HCT116 (cell line): ENCODE measurements at regions not wholly inside any gene's neighbourhood (a gene's known extent, or its start where the extent isn't known, plus 50 kb on each side); places are given as distances from the start of the nearest gene placed in this dataset.

ENCODE experiments used
- ATAC-seq: fragments of 200-7000 bp; cut with Tn5 transposase; 2 replicates; pipeline ENCODE4 v1.9.1; 2020; ENCODE audit warnings: mild to moderate bottlenecking, moderate library complexity
- BruUV-seq: library from RNA; stranded (reverse); fragments of 400-500 nt; replicated peaks from 2 replicates; lab custom pipeline; 2021; lab: Mats Ljungman, UMichigan
- CTCF ChIA-PET: fragments of 300-600 bp; sonication (Branson Sonifier 250); formaldehyde crosslinking; loops from one replicate; lab custom pipeline; 2021; ENCODE audit warnings: antibody characterized with exemption; lab: Charles Lee
- POLR2A ChIA-PET: fragments of 300-600, 350-600 bp; sonication (Branson Sonifier 250); formaldehyde crosslinking; loops from one replicate; lab custom pipeline; 2021; ENCODE audit warnings: antibody characterized with exemption; lab: Charles Lee
- RAD21 ChIA-PET, 2 experiments: fragments of 300-600 bp; sonication (Branson Sonifier 250); formaldehyde crosslinking; loops; one replicate each; lab custom pipeline; 2023; ENCODE audit warnings: low total read pairs in 2 of 2; ENCODE audit not compliant: uncharacterized antibody in 2 of 2, unreplicated experiment in 2 of 2, low non-redundant PET in 1 of 2; lab: Charles Lee
- DNase-seq: peaks from one replicate; pipeline ENCODE4 v3.0.0-alpha.2; 2010; ENCODE audit warnings: low read depth, low spot score
- H2AFZ ChIP-seq: fragments of 200-600 bp; shearing (Covaris generic), sonication (generic); 2 replicates; pipeline ENCODE4 v1.6.1; 2017; ENCODE audit warnings: low read depth, mixed run types, mixed read lengths, antibody characterized with exemption, low read length; ENCODE audit not compliant: poor library complexity, severe bottlenecking
- H3K27ac ChIP-seq: 2 replicates; pipeline ENCODE4 v1.5.1; 2012; ENCODE audit warnings: low read depth, low read length
- H3K27me3 ChIP-seq: fragments of 200-600 bp; sonication (generic); 2 replicates; pipeline ENCODE4 v1.6.1; 2016; ENCODE audit warnings: mixed run types, low read length, mixed read lengths; ENCODE audit not compliant: insufficient read depth
- H3K36me3 ChIP-seq, 2 experiments: fragments of 200-500 bp in 1 of 2; fragments of 200-600 bp in 1 of 2; sonication (Bioruptor generic) in 1 of 2; sonication (generic) in 1 of 2; 2 replicates each; pipeline versions ENCODE4 v1.5.1 to v1.6.1; 2014 to 2016; ENCODE audit warnings: low read length in 2 of 2, inconsistent platforms in 1 of 2, mixed read lengths in 1 of 2, mixed run types in 1 of 2; ENCODE audit not compliant: insufficient read depth in 2 of 2, control insufficient read depth in 1 of 2
- H3K4me1 ChIP-seq, 2 experiments: fragments of 200-600 bp in 1 of 2; sonication (generic) in 1 of 2; 2 replicates each; pipeline versions ENCODE4 v1.5.1 to v1.6.1; 2012 to 2017; ENCODE audit warnings: low read length in 2 of 2, inconsistent platforms in 1 of 2, mild to moderate bottlenecking in 1 of 2, mixed read lengths in 1 of 2, mixed run types in 1 of 2, moderate library complexity in 1 of 2; ENCODE audit not compliant: insufficient read depth in 2 of 2, control insufficient read depth in 1 of 2
- H3K4me2 ChIP-seq: fragments of 200-600 bp; sonication (generic); 2 replicates; pipeline ENCODE4 v1.6.1; 2017; ENCODE audit warnings: mixed run types, low read length, mixed read lengths
- H3K4me3 ChIP-seq, 2 experiments: fragments of 200-600 bp in 1 of 2; sonication (generic) in 1 of 2; replicated peaks in 1 of 2; 2 replicates each; pipeline ENCODE4 v1.5.1; 2011 to 2016; ENCODE audit warnings: low read length in 2 of 2, control low read depth in 1 of 2, low read depth in 1 of 2, mild to moderate bottlenecking in 1 of 2, mixed read lengths in 1 of 2, mixed run types in 1 of 2
- H3K79me2 ChIP-seq: fragments of 200-600 bp; sonication (generic); 2 replicates; pipeline ENCODE4 v1.6.1; 2017; ENCODE audit warnings: mild to moderate bottlenecking, mixed run types, low read length, moderate library complexity, mixed read lengths; ENCODE audit not compliant: insufficient read depth
- H3K9ac ChIP-seq: fragments of 200-600 bp; sonication (generic); 2 replicates; pipeline ENCODE4 v1.6.1; 2016; ENCODE audit warnings: low read length, mixed read lengths
- H3K9me2 ChIP-seq: fragments of 200-600 bp; sonication (generic), shearing (Covaris generic); 2 replicates; pipeline ENCODE4 v1.6.1; 2017; ENCODE audit warnings: mixed run types, mild to moderate bottlenecking, moderate library complexity; ENCODE audit not compliant: insufficient read depth
- H3K9me3 ChIP-seq, 2 experiments: fragments of 200-500 bp in 1 of 2; fragments of 200-600 bp in 1 of 2; sonication (Bioruptor generic) in 1 of 2; sonication (generic) in 1 of 2; 2 replicates each; pipeline ENCODE4 v1.6.1; 2014 to 2017; ENCODE audit warnings: low read length in 2 of 2, mixed read lengths in 2 of 2, inconsistent platforms in 1 of 2, low read depth in 1 of 2, mild to moderate bottlenecking in 1 of 2, mixed run types in 1 of 2, moderate library complexity in 1 of 2; ENCODE audit not compliant: control insufficient read depth in 1 of 2, insufficient read depth in 1 of 2
- H4K20me1 ChIP-seq: fragments of 200-600 bp; sonication (generic), shearing (Covaris generic); 2 replicates; pipeline ENCODE4 v1.6.1; 2017; ENCODE audit warnings: mixed run types, mild to moderate bottlenecking, moderate library complexity; ENCODE audit not compliant: insufficient read depth
- EGR1 ChIP-seq: IDR thresholded peaks from 2 replicates; pipeline ENCODE4 v1.6.1; 2012; ENCODE audit warnings: low read depth
- EZH2 ChIP-seq: fragments of 200-600 bp; sonication (generic); IDR thresholded peaks from 2 replicates; pipeline ENCODE4 v1.6.1; 2017; ENCODE audit warnings: antibody characterized with exemption, mixed run types
- EZH2phosphoT487 ChIP-seq: fragments of 200-600 bp; IDR thresholded peaks from 2 replicates; pipeline ENCODE4 v1.6.1; 2018; ENCODE audit warnings: antibody characterized with exemption, borderline replicate concordance
- YY1 ChIP-seq: IDR thresholded peaks from 2 replicates; pipeline ENCODE4 v1.6.1; 2011; ENCODE audit warnings: low read length, low read depth, moderate library complexity, mild to moderate bottlenecking; ENCODE audit not compliant: insufficient replicate concordance; ENCODE audit errors: extremely low read depth
- ZFX ChIP-seq: fragments of 450-650 bp; IDR thresholded peaks from 2 replicates; pipeline ENCODE4 v1.6.1; 2017
- intact Hi-C: fragments of 100-400 bp; cut with micrococcal nuclease; formaldehyde crosslinking; loops from 2 replicates; pipeline ENCODE4 v1.10.0; 2022
- TF ChIP-seq, protein P1 (sequence below): IDR thresholded peaks from 2 replicates; pipeline ENCODE4 v1.6.1; 2011; ENCODE audit warnings: mild to moderate bottlenecking, low read length, moderate library complexity; ENCODE audit not compliant: insufficient replicate concordance; ENCODE audit errors: extremely low read depth

DNA sequence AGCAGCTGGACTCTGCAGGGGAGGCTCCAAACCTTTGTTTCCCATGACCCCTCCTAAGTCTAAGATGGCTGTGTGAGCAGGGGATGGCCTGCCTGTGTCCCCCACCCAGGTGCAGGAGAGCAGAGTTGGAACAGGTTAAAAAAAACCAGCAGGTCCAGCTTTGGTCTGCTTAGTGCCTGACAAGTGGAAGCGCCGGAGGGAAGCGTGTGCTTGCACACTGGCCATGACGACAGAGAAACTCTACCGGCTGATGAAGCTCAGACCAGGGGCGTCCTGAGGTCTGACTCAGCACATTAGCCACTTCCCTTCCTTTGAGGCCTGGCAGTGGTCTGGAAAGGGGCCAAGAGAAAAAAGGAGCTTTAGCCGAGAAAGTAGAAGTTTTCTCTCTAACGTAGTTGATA is 280.1 kb downstream of the VRK1 start (continued):
- TF ChIP-seq YY1: no peak

DNA sequence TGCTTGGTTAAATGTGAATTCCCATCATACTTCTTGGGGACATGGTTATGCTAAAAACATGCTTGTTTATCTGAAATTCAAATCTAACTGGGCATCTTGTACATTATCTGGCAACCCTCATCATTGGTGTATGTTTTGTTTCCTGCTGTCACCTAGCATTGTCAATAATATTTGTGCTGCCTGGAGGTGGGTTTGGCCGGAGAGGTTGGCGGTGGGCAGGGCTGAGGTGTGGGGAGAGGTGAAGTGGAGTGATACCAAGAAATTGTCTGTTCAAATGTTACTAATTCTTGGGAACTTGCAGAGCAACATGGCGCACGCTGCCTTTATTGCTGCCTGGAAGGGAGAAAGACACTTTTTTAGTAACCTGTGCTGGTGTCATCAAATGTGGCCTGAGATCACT is 280.5 kb downstream of the VRK1 start:
- Histone ChIP-seq H3K4me1 (peaks cover 14 to 25% of the 10 kb centered on the region in 2 experiments), H2AFZ (peak overlapping the region; percentile 72), H3K4me3 (no peak overlapping the region), H3K36me3 (no peaks in the 10 kb centered on the region), H3K27me3 (no peaks in the 10 kb centered on the region), H3K79me2 (no peaks in the 10 kb centered on the region), H3K9me2 (no peaks in the 10 kb centered on the region), H3K9ac (0 out of 2 replicates have a peak overlapping the region, but pooled peaks have one; percentile 43), H3K4me2 (peak overlapping the region; percentile 65), H4K20me1 (no peaks in the 10 kb centered on the region), H3K27ac (peak overlapping the region; percentile 12; the same call in 1 of the 2 replicates), H3K9me3 (no peaks in the 10 kb centered on the region)
- intact Hi-C loops: no loop called here
- POLR2A ChIA-PET: interaction anchor here (1.3 kb wide), 1 partner anchor 29 kb away, joined by 5 read pairs; no protein-coding TSS in a partner anchor
- RAD21 ChIA-PET: no interaction called here
- TF ChIP-seq EGR1 (no peak), EZH2phosphoT487 (no peak), ZFX (no peak), EZH2 (no peak)
- TF ChIP-seq, protein P1, sequence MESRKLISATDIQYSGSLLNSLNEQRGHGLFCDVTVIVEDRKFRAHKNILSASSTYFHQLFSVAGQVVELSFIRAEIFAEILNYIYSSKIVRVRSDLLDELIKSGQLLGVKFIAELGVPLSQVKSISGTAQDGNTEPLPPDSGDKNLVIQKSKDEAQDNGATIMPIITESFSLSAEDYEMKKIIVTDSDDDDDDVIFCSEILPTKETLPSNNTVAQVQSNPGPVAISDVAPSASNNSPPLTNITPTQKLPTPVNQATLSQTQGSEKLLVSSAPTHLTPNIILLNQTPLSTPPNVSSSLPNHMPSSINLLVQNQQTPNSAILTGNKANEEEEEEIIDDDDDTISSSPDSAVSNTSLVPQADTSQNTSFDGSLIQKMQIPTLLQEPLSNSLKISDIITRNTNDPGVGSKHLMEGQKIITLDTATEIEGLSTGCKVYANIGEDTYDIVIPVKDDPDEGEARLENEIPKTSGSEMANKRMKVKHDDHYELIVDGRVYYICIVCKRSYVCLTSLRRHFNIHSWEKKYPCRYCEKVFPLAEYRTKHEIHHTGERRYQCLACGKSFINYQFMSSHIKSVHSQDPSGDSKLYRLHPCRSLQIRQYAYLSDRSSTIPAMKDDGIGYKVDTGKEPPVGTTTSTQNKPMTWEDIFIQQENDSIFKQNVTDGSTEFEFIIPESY: no peak
- CTCF ChIA-PET: no interaction called here
- no TSS peak for BruUV-seq
- DNase-seq: no peak
- ATAC-seq: peak; percentile 50
